H1 (cell line): ENCODE measurements at regions not wholly inside any gene's neighbourhood (a gene's known extent, or its start where the extent isn't known, plus 50 kb on each side); places are given as distances from the start of the nearest gene placed in this dataset.

Experiments
- CTCF ChIA-PET: fragments of 300-600 bp; sonication (Branson Sonifier 250); formaldehyde crosslinking; loops from one replicate; lab custom pipeline; 2021; ENCODE audit not compliant: partially characterized antibody; lab: Charles Lee
- POLR2A ChIA-PET: fragments of 300-600 bp; sonication (Branson Sonifier 250); formaldehyde crosslinking; loops from one replicate; lab custom pipeline; 2021; ENCODE audit warnings: inconsistent platforms; ENCODE audit not compliant: partially characterized antibody; lab: Charles Lee
- DNase-seq, 2 experiments: peaks; one replicate each; pipeline versions ENCODE4 v3.0.0 to v3.0.0-alpha.2; 2010 to 2022; ENCODE audit warnings: low spot score in 2 of 2, low read depth in 1 of 2, mixed read lengths in 1 of 2
- FAIRE-seq: peaks from 2 replicates; lab custom pipeline; 2011; peaks lifted over from hg19 to GRCh38; lab: Jason Lieb, UNC
- H2AFZ ChIP-seq: 2 replicates; pipeline ENCODE4 v1.8.1; 2012; ENCODE audit warnings: low read length, inconsistent platforms
- H2AK5ac ChIP-seq: 2 replicates; pipeline ENCODE4 v1.6.1; 2013; ENCODE audit warnings: low read depth, low read length
- H2BK120ac ChIP-seq: replicated peaks from 2 replicates; pipeline ENCODE3; 2013; ENCODE audit warnings: low read depth, low read length, inconsistent platforms
- H2BK12ac ChIP-seq: 2 replicates; pipeline ENCODE4 v1.6.1; 2013; ENCODE audit warnings: low read depth, low read length
- H2BK15ac ChIP-seq: 2 replicates; pipeline ENCODE4 v1.6.1; 2013; ENCODE audit warnings: low read length
- H2BK20ac ChIP-seq: 2 replicates; pipeline ENCODE4 v1.6.1; 2013; ENCODE audit warnings: low read length
- H2BK5ac ChIP-seq: 2 replicates; pipeline ENCODE4 v1.6.1; 2013; ENCODE audit warnings: low read depth, low read length
- H3K14ac ChIP-seq: 2 replicates; pipeline ENCODE4 v1.6.1; 2013; ENCODE audit warnings: inconsistent platforms; ENCODE audit not compliant: insufficient read length
- H3K18ac ChIP-seq: 2 replicates; pipeline ENCODE4 v1.6.1; 2013; ENCODE audit warnings: low read length; ENCODE audit errors: extremely low read depth
- H3K23ac ChIP-seq: 2 replicates; pipeline ENCODE4 v1.6.1; 2013; ENCODE audit warnings: inconsistent platforms; ENCODE audit not compliant: insufficient read length
- H3K23me2 ChIP-seq: 2 replicates; pipeline ENCODE4 v1.6.1; 2013; ENCODE audit warnings: low read depth, low read length
- H3K27ac ChIP-seq: 2 replicates; pipeline ENCODE4 v1.6.1; 2011; ENCODE audit warnings: low read depth, low read length, inconsistent platforms
- H3K27me3 ChIP-seq, 4 experiments: replicated peaks in 1 of 4; 1 replicate in 1 of 4; 2 replicates in 3 of 4; pipeline versions ENCODE4 v1.6.1 to v1.8.1; 2011 to 2013; ENCODE audit warnings: low read length in 3 of 4, mild to moderate bottlenecking in 3 of 4, inconsistent platforms in 2 of 4, mixed read lengths in 2 of 4, moderate library complexity in 1 of 4; ENCODE audit not compliant: control insufficient read depth in 3 of 4, insufficient read depth in 3 of 4; ENCODE audit errors: extremely low read depth in 1 of 4
- H3K36me3 ChIP-seq, 4 experiments: 2 replicates each; pipeline versions ENCODE4 v1.6.1 to v1.8.1; 2011 to 2013; ENCODE audit warnings: mild to moderate bottlenecking in 4 of 4, low read length in 3 of 4, moderate library complexity in 2 of 4, control low read depth in 1 of 4, inconsistent platforms in 1 of 4; ENCODE audit not compliant: insufficient read depth in 4 of 4, control insufficient read depth in 2 of 4
- H3K4ac ChIP-seq: replicated peaks from 2 replicates; pipeline ENCODE3; 2013; ENCODE audit warnings: low read length, low read depth, mixed read lengths, inconsistent platforms; ENCODE audit not compliant: insufficient read length
- H3K4me1 ChIP-seq, 4 experiments: replicated peaks in 1 of 4; 1 replicate in 1 of 4; 2 replicates in 3 of 4; pipeline versions ENCODE4 v1.6.1 to v1.8.1; 2011 to 2013; ENCODE audit warnings: low read length in 3 of 4, inconsistent platforms in 2 of 4, mixed read lengths in 1 of 4; ENCODE audit not compliant: insufficient read depth in 4 of 4, control insufficient read depth in 3 of 4
- H3K4me2 ChIP-seq, 2 experiments: 2 replicates each; pipeline versions ENCODE4 v1.6.1 to v1.8.1; 2011 to 2013; ENCODE audit warnings: low read depth in 2 of 2, low read length in 2 of 2, control low read depth in 1 of 2, inconsistent platforms in 1 of 2, mild to moderate bottlenecking in 1 of 2; ENCODE audit not compliant: insufficient read depth in 1 of 2
- H3K4me3 ChIP-seq, 4 experiments: fragments of 200-600, 300-600 bp in 1 of 4; sonication (generic), shearing (Covaris generic), sonication (Bioruptor Twin) in 1 of 4; 2 replicates each; pipeline versions ENCODE4 v1.5.1 to v1.8.1; 2011 to 2016; ENCODE audit warnings: low read length in 4 of 4, low read depth in 3 of 4, control low read depth in 2 of 4, inconsistent platforms in 2 of 4, mild to moderate bottlenecking in 2 of 4, mixed read lengths in 1 of 4, moderate library complexity in 1 of 4; ENCODE audit not compliant: insufficient read depth in 2 of 4; ENCODE audit errors: extremely low read depth in 1 of 4
- H3K56ac ChIP-seq: replicated peaks from 2 replicates; pipeline ENCODE3; 2013; ENCODE audit warnings: low read depth, mild to moderate bottlenecking, mixed read lengths, low read length, inconsistent platforms; ENCODE audit not compliant: insufficient read length
- H3K79me1 ChIP-seq: 2 replicates; pipeline ENCODE4 v1.6.1; 2013; ENCODE audit warnings: low read depth, low read length, control low read depth
- H3K79me2 ChIP-seq, 2 experiments: 2 replicates each; pipeline versions ENCODE4 v1.6.1 to v1.8.1; 2012 to 2013; ENCODE audit warnings: low read length in 2 of 2, mild to moderate bottlenecking in 2 of 2, inconsistent platforms in 1 of 2; ENCODE audit not compliant: insufficient read depth in 2 of 2, control insufficient read depth in 1 of 2
- H3K9ac ChIP-seq, 4 experiments: replicated peaks in 1 of 4; 1 replicate in 1 of 4; 2 replicates in 3 of 4; pipeline versions ENCODE4 v1.6.1 to v1.8.1; 2011 to 2013; ENCODE audit warnings: low read depth in 3 of 4, low read length in 3 of 4, control low read depth in 2 of 4, mild to moderate bottlenecking in 2 of 4, moderate library complexity in 2 of 4, inconsistent platforms in 1 of 4; ENCODE audit errors: extremely low read depth in 1 of 4
- H3K9me3 ChIP-seq, 2 experiments: 2 replicates each; pipeline versions ENCODE4 v1.6.1 to v1.8.1; 2012 to 2013; ENCODE audit warnings: mild to moderate bottlenecking in 2 of 2, moderate library complexity in 2 of 2, control low read depth in 1 of 2, inconsistent platforms in 1 of 2, low read depth in 1 of 2, low read length in 1 of 2, mixed read lengths in 1 of 2; ENCODE audit not compliant: insufficient read depth in 2 of 2
- H4K20me1 ChIP-seq, 2 experiments: replicated peaks in 1 of 2; 2 replicates each; pipeline versions ENCODE3 to v1.8.1; 2011 to 2013; ENCODE audit warnings: inconsistent platforms in 2 of 2, low read length in 2 of 2, mild to moderate bottlenecking in 1 of 2; ENCODE audit not compliant: insufficient read depth in 2 of 2, control insufficient read depth in 1 of 2
- H4K5ac ChIP-seq: 2 replicates; pipeline ENCODE4 v1.6.1; 2013; ENCODE audit warnings: low read length, low read depth, mixed read lengths, inconsistent platforms; ENCODE audit not compliant: insufficient read length
- H4K8ac ChIP-seq: 2 replicates; pipeline ENCODE4 v1.8.0; 2013; ENCODE audit warnings: mild to moderate bottlenecking, moderate library complexity, low read length, inconsistent platforms; ENCODE audit not compliant: insufficient read depth; ENCODE audit errors: extremely low read depth
- H4K91ac ChIP-seq: replicated peaks from 2 replicates; pipeline ENCODE3; 2013; ENCODE audit warnings: low read length, mixed read lengths, inconsistent platforms; ENCODE audit not compliant: insufficient read length
- CREB1 ChIP-seq: IDR thresholded peaks from 2 replicates; pipeline ENCODE4 v1.6.1; 2012; ENCODE audit warnings: inconsistent platforms
- EGR1 ChIP-seq: IDR thresholded peaks from 2 replicates; pipeline ENCODE4 v1.6.1; 2011; ENCODE audit warnings: low read depth, low read length, borderline replicate concordance
- KDM5A ChIP-seq: fragments of 200-600 bp; IDR thresholded peaks from 2 replicates; pipeline ENCODE4 v1.7.1; 2012; ENCODE audit warnings: mild to moderate bottlenecking, low read length, inconsistent platforms, mixed read lengths
- WGBS, 2 experiments: shearing (Covaris generic) in 1 of 2; methylation state at CpG; one replicate each; pipeline versions ENCODE4 v1.1.6 to v1.1.7; 2013 to 2015; ENCODE audit warnings: low lambda C conversion rate in 2 of 2, mixed read lengths in 2 of 2, inconsistent platforms in 1 of 2, low coverage in 1 of 2, missing lambda C conversion rate in 1 of 2; ENCODE audit not compliant: insufficient replicate concordance in 2 of 2, insufficient coverage in 1 of 2, insufficient read length in 1 of 2; ENCODE audit errors: extremely low coverage in 1 of 2, missing lambda C conversion rate in 1 of 2; 5-methylcytosine and 5-hydroxymethylcytosine counted together

DNA sequence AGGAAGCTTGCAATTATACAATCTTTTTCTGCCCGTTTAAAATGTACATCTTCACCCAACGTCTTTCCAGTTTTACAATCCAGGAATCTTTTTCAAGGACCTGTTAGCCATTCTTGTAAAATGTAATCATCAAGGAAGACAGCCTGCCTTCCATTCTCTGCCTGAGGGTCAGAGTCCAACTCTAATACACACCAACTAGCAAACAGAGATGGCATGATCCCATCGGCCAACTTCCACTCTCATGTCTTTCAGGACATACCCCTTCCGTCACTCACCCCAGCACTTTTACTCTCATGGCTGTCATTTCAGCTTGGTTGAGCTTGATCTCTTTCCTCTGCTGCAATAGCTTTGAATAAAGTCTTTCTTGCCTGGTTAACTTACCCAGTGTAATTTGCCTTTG is 172.5 kb upstream of the NETO1 start:
- DNase-seq (no peak), FAIRE-seq (no peak)
- Histone ChIP-seq H3K27ac (no peak overlapping the region), H4K91ac (no peak overlapping the region), H3K79me1 (no peaks in the 10 kb centered on the region), H2AFZ (peak overlapping the region; percentile 78; the same call in 1 of the 2 replicates), H2BK15ac (peak overlapping the region; percentile 67; the same call in 1 of the 2 replicates), H3K9me3 (no peaks in the 10 kb centered on the region), H3K14ac (no peak overlapping the region), H3K27me3 (no peaks in the 10 kb centered on the region), H3K4me2 (no peak overlapping the region), H3K23me2 (no peaks in the 10 kb centered on the region), H4K5ac (no peak overlapping the region), H3K56ac (no peak overlapping the region), H3K36me3 (no peaks in the 10 kb centered on the region), H3K23ac (no peak overlapping the region), H3K18ac (no peak overlapping the region), H3K4ac (no peak overlapping the region), H2BK12ac (no peak overlapping the region), H3K79me2 (no peaks in the 10 kb centered on the region), H3K4me1 (no peaks in the 10 kb centered on the region; a peak in 3 of 7 replicates), H2BK120ac (no peak overlapping the region), H3K9ac (no peak overlapping the region), H4K8ac (no peak overlapping the region), H2BK20ac (no peak overlapping the region), H3K4me3 (no peak overlapping the region), H2BK5ac (no peak overlapping the region), H4K20me1 (no peaks in the 10 kb centered on the region), H2AK5ac (no peak overlapping the region)
- CTCF ChIA-PET: interaction anchor here (1.1 to 1.3 kb wide), 2 partner anchors 46 to 277 kb away, joined by 3 to 5 read pairs; no protein-coding TSS in a partner anchor
- POLR2A ChIA-PET: no interaction called here
- 83% methylated on average over 4 of the region's 4 CpGs; no CpG with 5 or more reads in 1 of the 2 experiments for WGBS, 2 experiments
- TF ChIP-seq EGR1 (no peak), CREB1 (no peak), KDM5A (no peak)
